Effector CD4-positive, alpha-beta T cell (primary cell): ENCODE measurements at regions not wholly inside any gene's neighbourhood (a gene's known extent, or its start where the extent isn't known, plus 50 kb on each side); places are given as distances from the start of the nearest gene placed in this dataset.
"Not testable (repeated sequence)": the region's sequence is repeated elsewhere in the genome, so short reads cannot be mapped to it uniquely, and the experiment has no call there.

Source experiments
- DNase-seq: peaks from one replicate; pipeline ENCODE4 v3.0.0-alpha.2; 2020

DNA sequence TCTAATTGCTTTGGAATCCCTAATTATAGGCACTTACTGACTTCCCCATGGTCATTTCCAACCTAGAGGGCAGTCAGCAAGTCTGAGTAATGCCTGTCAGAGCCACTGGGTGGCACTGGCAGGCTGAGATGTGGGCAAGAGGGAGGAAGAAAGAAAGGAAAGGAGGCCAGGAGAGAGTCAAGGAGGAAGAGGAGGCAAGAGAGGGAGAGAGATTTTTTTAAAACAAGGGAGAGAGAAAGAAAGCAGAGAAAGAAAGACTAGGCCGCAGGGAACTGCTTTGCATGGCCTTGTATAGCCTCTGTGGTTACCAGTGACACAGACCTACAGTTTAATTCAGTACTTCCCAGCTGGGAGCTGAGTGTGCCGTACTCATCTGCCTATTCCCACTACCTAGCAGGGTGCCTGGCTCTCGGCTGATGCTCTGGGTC lies 210.4 kb upstream of the ADO start:
- DNase-seq, result peak; percentile 19

DNA sequence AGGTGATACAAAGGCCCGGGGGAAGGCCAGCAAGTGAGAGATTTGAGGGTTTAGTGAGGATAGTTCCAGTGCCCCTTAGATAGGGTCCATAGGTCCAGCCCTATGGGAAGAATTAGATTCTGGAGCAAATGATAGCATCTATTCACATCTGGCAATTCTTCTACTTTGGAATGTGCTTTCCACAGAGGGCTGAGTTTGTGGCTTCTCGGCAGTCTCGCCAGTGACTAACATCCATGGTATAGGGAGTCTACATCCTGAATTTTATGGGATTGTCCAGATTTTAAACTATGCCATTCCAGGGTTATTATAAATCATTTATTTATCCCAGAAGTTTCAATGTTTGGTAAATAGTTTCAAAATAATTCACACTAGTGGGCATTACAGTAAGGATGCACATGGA lies 207.3 kb upstream of the ADO start:
- DNase-seq, result no peak

DNA sequence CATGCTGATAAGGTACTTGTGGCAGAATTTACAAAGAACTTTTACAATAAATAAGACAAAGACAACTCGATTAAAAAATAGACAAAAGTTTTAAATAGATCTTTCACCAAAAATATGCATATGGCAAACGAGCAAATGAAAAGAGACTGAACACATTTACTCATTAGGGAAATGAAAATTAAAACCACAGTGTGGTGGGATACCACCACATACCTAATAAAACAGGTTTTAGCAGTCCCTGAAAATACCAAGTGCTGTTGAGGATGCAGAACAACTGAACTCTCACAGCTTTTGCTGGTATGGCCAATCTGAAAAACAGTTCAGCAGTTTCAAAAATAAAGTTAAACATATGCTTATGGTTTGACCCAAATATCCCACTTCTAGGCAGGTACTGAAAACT lies 205.4 kb upstream of the ADO start:
- no peak for DNase-seq

DNA sequence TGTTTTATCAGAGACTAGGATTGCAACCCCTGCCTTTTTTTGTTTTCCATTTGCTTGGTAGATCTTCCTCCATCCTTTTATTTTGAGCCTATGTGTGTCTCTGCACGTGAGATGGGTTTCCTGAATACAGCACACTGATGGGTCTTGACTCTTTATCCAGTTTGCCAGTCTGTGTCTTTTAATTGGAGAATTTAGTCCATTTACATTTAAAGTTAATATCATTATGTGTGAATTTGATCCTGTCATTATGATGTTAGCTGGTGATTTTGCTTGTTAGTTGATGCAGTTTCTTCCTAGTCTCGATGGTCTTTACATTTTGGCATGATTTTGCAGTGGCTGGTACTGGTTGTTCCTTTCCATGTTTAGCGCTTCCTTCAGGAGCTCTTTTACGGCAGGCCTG lies 198.0 kb upstream of the ADO start:
- not testable (repeated sequence) for DNase-seq

DNA sequence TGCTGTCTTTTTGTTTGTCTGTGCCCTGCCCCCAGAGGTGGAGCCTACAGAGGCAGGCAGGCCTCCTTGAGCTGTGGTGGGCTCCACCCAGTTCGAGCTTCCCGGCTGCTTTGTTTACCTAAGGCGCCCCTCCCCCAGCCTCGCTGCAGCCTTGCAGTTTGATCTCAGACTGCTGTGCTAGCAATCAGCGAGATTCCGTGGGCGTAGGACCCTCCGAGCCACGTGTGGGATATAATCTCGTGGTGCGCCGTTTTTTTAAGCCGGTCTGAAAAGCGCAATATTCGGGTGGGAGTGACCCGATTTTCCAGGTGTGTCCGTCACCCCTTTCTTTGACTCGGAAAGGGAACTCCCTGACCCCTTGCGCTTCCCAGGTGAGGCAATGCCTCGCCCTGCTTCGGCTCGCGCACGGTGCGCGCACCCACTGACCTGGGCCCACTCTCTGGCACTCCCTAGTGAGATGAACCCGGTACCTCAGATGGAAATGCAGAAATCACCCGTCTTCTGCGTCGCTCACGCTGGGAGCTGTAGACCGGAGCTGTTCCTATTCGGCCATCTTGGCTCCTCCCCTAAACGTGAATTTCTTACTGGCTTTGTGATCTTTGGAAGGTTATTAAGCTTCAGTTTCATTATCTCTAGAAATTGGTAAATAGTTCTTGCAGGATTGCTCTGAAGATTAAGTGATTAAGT lies 196.2 kb upstream of the ADO start:
- DNase-seq, result not testable (repeated sequence)

DNA sequence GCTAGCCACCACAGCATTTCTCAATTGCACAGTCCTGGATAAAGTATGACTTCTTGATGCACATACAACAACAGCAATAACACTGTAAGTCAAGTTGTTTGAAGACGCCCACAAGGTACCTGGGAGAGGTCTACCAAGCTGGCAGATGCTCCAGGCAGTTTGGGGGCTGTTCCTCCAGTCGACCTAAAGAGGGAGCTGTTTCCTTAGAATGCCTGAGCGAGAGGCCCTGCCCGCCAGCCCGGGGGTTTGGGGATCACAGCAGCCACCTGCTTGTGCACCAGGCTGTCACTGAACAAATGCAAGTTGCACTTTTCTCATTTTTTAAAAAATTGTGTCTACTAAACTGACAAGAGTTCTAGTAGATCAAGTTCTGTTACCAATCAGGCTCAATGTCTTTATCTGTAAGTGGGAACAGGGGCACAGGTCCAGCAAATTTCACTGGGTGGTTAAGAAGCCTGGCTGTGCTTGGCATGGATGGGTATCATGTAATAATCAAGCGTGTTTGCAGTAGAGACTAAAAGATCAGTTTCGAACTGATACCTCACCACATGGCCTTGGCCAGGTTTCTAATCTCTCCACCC lies 193.8 kb upstream of the ADO start:
- DNase-seq, result peak; percentile 57

DNA sequence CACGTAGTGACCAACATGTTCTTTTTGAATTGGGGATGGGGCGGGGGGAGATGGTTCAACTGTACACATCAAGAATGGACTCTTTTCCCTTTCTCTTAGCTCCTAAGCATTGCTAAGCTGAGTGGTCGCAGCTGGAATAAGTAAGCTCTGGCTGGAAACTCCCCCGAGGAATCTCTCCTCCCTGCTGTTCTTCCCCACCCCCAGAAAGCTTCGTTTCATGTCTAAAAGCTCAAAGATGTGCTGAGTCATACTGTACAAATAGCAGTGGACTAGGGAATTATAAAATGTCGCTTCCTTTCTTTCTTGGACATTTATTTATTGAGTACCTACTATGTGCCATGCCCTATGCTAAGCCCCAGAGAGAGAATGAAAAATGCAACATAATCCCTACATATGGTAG lies 191.1 kb upstream of the ADO start:
- no peak for DNase-seq

DNA sequence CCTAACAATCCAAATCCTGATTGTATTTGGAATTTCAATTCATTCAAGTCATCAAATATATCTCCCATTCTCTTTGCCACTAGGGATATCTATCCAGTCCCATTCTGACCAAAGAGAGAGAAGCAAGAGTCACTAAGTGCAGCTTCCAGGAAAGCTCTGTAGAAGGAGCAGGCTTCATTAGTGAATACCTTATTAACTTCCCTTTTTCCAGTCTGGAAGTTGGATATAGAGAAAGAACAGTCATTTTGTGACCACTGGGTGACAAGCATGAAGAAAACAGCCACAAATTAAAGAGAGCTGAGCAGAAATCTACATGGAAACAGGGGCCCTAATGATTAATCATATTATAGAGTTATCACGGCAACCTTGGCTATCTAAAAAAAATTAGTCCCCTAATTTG lies 190.7 kb upstream of the ADO start:
- DNase-seq, result no peak

DNA sequence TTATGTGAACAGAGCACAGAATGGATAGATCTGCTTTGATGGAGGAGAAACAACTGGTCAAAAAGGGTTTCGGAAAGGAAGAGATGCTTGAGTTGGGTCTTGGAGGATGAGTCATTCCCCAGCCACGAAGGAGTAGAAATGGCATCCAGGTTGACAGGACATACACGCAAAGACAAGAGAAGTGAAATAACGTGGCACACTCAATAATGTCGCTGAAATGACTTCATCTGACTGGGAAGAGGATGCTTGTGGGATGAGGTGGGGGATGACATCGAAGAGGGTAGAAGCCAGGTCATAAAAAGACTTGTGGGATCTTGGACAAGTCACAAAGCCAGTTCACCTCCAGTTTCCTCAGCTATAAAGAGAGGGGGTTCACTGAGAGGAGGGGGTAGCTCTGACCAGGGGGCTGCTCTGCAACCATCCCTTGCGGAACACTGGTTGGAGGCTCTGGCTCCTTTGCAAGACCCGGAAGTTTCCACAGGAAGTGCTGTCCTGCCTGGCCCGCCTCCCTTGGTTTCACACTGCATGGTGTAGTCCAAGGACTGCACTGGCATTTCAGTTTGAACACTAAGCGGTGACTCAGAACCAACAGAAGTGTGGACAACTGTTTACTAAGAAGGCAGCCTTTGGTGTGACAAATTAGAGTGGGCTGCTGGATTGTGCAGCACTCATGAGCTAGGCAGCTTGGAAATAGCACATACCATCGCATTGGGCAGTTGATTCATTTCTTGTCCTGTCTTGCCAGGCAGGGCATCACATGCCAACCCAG lies 189.9 kb upstream of the ADO start:
- DNase-seq, result no peak

DNA sequence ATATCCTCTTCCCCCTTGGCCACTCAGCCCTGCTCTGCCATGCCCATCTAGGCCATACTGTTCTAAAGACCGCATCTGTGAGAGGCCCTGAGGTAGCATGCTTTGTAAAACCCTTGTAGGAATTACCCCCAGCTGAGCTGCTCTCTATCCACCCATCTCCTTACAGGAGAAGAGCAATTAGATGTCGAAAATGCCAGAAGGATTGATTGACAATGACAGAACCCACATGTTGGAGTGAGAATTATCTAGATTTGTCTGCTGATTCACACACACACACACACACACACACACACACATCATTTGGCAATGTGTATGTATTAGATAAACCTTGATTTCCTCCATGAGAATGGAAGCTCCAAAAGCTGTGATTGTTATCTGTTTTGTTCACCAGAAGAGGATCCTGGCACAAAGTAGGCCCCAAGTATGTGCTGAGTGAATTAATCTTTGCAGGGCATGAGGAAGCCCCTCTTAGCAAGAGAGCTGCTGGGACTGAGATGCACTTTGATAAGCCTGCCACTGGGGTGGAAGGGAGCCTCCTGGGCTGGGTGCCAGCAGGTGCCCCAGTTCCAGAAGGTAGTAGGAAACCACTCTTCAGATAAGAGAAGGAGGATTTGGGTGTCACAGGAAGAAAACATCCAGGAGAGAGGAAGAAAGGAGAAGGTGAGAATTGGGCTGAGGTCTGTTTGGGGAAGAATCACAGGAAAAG lies 187.5 kb upstream of the ADO start:
- DNase-seq, result no peak

DNA sequence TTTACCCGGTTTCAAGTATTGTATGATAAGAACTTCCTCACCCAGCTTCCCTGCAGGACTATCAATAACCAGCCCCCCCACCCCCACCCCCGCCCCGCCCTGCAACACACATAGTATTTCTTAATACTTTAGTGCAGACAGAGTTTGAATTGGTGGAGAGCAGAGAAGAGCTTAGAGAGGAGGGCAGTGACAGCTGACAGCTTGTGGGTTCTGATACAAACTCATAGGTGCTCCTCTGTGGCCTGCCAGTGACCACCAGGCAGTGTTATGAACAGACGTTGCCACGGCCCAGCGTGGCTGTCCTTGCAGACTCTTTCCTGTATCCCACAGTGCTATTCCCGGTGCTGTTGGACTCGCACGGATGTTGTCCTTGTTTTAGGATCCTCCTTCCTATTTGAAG lies 186.9 kb upstream of the ADO start:
- DNase-seq, result no peak

DNA sequence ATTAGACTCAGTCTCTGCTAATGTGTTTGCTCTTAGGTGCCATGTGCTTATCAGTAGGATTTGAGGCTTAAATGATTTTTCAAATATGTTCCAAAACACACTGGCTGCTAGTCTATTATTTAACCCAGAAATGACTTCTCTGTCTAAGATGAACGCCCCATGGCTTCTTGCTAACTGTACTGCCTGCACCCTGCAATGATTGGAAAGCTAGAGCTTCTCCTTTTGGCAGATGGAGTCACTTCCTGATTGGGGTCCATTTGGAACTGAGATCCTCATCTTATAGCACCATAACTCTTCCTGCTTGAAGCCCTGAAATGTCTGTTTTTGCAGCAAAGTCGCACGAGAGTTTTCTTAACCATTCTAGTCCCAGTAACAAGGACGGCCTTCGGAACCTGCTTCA lies 186.5 kb upstream of the ADO start:
- DNase-seq, result no peak

DNA sequence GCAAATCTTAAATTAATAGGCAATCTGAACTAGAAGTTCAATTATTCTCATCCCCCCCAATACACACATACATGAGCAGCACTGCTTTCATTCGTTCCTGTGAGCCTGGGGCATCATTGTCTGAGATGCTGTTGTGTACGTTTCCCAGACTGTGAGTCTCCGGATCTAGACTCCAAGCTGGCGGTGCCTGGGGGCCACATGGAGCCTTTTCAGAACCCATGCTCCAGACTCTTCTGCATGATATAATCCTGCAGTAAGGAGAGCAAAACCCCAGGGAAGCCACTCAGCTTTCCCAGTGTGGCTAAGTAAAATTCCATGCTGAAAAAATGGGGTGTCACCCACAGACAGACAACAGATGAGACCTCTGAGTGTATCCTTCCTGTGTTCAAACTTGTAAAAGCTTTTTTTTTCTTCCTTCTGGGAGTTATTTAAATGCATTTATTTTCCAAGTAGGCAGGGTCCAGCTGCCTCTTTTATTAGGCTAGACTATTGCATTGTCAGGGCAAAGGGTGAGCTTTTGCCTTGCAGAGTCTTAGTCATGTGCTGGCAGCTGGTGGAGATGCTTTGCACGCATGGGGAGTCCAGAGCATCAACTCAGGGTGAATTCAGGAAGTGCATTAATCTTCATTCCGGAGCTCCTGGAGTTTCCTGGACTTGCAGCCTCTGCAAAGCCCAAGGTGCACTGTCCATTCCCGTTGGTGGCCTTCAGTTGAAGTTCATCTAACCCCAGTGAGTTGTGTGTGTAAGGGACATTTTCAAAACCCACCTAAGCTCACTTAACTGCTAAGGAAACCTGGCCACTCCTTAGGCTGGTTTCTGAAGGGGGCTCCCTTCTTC lies 185.7 kb upstream of the ADO start:
- DNase-seq, result no peak

DNA sequence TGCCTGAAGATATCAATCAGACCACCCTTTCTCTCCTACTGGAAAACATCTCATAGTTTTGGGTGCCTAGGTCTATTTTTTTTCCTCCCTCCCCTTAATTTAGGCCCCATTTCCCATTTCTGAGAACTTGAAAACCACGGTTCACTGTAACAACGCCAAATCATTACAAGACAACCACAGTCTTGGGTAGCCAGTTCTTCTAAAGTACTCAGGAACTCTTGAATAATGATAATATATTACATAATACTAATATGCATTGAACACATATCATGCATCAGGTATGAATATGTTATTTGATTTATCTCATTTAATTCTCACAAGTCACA lies 185.1 kb upstream of the ADO start:
- no peak for DNase-seq

DNA sequence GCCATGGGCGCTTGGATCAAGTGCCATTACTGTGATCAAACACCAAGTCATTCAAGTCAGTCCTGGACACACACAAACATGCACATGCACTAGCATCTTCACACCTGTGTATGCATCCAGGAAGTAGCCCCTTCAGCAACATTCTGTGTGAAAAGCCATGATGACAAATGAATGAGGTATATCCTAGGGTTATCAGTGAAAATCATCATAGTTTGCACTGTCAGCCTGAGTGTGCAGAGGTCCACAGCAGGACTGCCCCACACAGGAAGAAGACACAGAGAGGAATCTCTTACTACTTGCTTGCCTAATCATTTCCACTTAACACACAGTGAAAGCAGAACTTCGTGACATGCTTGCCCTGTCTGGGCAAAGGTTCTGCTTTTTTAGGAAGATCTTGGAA lies 184.0 kb upstream of the ADO start:
- no peak for DNase-seq

DNA sequence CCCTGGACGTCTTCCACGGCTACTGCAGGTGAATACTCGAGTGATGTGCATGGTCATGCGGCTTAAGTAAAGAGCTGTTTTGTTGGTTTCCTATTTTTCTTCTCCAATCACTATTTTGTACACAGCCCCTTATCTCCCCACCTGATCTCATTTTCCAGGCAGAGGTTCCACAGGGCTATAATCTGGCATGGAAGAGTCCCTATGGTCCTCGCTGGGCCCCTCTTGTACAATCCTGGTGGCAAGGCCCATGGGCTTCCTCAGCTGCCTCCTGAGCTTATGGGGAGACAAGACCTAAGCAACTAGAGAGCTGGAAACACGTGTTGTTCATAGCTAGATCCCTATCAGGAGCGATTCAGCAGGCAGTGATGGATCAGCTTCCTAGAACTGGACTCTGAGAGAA lies 181.3 kb upstream of the ADO start:
- no peak for DNase-seq

DNA sequence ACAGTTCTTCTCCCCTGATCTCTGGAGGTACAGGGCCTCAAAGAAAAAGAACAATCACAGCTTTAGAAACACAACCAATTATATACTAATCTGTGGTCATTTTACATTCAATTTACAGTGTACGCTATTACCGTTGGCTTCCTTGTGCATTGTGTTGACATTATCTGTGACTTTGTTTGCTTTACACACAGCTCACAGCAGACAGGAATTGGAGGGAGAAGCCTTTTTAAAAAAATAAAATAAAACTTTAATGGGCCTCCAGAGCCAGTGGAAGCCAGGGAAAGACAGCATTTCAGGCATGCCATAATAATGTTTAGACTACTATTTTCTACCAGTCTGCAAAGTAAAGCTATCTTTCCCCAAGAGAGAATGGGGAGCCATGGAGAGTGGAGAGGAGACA lies 179.0 kb upstream of the ADO start:
- DNase-seq, result no peak

DNA sequence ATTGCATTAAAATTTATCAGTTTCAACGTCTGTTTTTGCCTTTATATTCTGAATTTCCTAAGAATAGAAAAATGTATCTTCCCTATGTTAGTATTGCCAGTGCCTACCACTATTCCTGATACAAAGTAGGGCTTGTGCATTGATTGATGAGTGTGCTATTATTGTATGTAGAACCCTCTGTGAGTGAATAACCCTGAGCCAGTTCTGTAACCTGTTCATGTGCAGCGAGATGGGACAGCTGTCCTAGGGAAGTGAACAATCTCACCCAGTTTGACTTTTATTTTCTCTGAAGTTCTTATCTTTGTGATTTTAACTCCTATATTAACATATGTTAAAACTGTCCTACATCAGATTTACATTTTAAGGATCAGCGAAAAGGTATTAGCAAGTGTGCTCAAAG lies 178.4 kb upstream of the ADO start:
- no peak for DNase-seq

DNA sequence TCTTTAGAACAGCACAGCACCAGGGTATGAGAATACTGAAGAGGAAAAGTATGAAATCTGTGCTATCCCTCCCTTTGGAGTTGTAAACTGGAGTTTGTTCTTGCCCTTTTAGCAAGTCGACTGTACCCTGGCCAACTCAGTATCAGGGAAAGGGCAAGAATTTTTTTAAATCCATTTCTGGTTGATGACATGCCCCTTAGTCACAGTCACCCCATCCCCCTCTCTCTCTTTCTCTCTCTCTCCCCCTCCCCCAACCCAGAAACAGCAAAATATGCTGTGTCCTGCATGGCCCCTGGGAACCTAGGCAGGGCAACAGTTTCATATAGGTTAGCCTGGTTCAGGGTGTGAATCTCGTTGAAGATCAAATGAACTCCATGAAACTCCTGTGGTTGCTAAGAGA lies 177.7 kb upstream of the ADO start:
- DNase-seq, result no peak

DNA sequence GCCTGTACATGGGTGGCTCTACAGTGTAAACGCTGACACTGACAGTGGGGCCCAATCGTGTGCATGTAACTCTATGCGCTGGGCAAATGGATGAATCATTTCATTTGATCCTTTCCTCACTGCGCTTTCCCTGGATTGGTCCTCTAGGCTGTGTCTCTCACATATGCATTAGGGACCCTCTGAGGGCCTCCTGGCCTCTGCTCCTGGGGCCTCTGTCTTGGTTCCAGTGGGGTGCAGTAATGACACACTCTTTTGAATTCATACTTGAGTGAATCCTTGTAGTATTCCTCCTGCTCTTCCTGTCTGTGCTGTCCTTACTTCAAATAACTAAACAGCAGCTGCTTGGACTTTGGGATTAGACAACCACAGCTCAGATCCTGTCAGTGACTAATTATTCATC lies 176.5 kb upstream of the ADO start:
- no peak for DNase-seq

DNA sequence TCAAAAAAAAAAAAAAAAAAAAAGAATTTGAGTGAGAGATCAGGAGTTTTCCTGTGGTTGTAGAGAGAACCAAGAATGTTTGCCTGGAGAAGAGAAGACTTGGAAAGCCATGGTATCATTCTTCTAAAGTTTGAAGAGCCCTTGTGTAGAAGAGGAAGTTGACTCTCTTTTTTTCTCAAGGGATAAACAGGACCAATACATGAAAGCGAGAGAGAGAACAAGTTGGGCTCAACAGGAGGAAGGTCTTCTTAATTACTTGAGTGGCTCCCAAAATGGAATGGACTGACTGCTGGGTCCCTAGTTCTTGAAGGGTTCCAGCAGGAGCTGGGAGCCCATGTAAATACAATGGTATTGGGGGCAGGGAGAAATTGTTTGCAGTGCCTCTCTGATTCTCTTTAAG lies 173.3 kb upstream of the ADO start:
- DNase-seq, result no peak

DNA sequence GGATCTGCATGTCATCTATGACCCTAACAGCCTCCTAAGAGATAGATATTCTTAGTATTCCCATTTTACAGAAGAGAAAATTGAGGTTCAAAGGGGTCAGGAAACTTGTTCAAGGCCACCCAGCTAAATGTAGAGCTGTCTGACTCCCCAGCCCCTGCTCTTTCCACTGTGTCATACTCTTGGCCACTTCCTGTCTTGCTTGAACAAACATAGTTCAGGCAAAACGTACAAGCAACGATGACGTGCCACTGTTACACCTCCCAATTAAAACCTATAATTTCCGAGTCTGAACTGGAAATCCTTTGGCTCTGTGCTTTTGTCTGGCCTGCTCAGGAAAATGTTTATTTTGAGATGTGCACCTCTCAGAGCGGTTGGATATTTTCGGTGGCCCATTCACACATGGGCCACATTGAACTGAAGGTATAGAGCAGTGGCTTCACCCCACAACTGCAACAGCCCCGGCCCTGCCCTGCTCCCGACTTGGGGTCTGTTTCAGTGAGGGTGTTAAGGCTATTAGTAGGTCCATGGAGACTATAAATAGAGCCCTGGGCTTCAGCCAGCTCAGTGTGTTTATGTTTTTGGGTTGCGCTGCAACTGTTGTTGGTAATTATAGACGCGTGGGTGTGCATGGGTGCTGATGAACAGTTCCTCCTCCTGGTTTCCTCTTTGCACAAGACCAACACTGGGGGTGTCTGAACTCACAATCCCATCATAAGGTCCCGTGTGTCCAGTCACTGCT lies 172.3 kb upstream of the ADO start:
- peak; percentile 45 for DNase-seq
